Ovary (tissue), 3 donors: ENCODE measurements at regions not wholly inside any gene's neighbourhood (a gene's known extent, or its start where the extent isn't known, plus 50 kb on each side); places are given as distances from the start of the nearest gene placed in this dataset.

Experiments
- EP300 ChIP-seq: sonication (generic); formaldehyde crosslinking; IDR thresholded peaks from one replicate; pipeline ENCODE4 v1.6.1; 2017; ENCODE audit warnings: antibody characterized with exemption
- TF ChIP-seq, protein P1 (sequence below), 3 donors: fragments of 450-650 bp in 2 of 3; fragments of 200-600 bp in 1 of 3; IDR thresholded peaks; one replicate each; pipeline versions ENCODE4 v1.5.1 to v1.8.0; 2016 to 2022; ENCODE audit warnings: antibody characterized with exemption in 3 of 3, mild to moderate bottlenecking in 1 of 3
- donor health status: DM: no; HTN: no; CAD: no.

DNA sequence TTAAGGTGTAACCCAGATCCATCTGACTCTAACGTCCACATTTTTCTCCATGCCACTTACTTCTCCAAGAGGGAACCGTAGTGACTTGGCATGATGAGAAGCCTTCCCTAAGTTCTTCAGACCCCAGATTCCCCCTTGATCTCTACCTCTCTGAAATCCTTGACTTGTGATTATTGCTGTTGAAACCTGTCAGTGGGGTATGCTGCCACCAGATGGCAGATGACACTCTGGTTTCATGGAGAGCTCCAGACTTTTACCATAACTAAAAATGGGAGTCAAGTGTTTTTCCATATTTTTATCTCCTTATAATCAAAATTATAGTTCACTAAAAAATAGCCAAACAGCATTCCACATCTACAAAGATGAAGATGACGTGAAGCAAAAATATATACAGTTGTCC is 504.2 kb downstream of the SOX6 start:
- TF ChIP-seq EP300, result no peak
- TF ChIP-seq, protein P1, sequence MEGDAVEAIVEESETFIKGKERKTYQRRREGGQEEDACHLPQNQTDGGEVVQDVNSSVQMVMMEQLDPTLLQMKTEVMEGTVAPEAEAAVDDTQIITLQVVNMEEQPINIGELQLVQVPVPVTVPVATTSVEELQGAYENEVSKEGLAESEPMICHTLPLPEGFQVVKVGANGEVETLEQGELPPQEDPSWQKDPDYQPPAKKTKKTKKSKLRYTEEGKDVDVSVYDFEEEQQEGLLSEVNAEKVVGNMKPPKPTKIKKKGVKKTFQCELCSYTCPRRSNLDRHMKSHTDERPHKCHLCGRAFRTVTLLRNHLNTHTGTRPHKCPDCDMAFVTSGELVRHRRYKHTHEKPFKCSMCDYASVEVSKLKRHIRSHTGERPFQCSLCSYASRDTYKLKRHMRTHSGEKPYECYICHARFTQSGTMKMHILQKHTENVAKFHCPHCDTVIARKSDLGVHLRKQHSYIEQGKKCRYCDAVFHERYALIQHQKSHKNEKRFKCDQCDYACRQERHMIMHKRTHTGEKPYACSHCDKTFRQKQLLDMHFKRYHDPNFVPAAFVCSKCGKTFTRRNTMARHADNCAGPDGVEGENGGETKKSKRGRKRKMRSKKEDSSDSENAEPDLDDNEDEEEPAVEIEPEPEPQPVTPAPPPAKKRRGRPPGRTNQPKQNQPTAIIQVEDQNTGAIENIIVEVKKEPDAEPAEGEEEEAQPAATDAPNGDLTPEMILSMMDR (IDR thresholded peaks at IDR 0.05), result no peak
